ENCODE measurements at regions not wholly inside any gene's neighbourhood (a gene's known extent, or its start where the extent isn't known, plus 50 kb on each side); places are given as distances from the start of the nearest gene placed in this dataset.

- peak; percentile 3 for DNase-seq (ENCODE audit: low read depth)
These were observed 120.2 kb upstream of the XYLT1 start for GRCh38 chr16:17590711-17591654.

DNA sequence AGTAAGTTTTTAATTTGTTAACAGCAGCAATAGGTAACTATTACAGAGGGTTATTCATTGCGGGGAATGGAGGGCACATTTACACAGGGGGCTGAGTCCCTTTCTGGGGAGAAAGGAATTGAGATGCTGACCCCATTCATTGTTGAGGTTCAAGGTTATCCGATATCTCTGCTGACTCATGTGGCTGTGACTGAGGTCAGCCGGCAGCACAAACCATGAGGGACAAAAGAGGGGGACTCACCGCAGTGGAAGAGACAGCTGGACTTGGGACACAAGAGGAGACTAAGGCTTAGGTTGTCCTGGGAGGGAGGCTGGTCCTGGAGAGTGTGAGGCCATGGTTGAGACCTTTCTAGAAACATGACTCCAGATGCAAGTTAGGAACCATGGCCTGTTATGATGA is 119.1 kb upstream of the XYLT1 start:
- DNase-seq (ENCODE audit: low read depth): no peak

GRCh38 chr16:17585449-17586074 is 114.8 kb upstream of the XYLT1 start:
- DNase-seq (ENCODE audit: low read depth): no peak

- DNase-seq (ENCODE audit: low read depth): peak; percentile 37
These were observed 108.5 kb upstream of the XYLT1 start for GRCh38 chr16:17578981-17579874.

- no peak for DNase-seq (ENCODE audit: low read depth)
These were observed 103.5 kb upstream of the XYLT1 start for GRCh38 chr16:17574256-17574655.

DNA sequence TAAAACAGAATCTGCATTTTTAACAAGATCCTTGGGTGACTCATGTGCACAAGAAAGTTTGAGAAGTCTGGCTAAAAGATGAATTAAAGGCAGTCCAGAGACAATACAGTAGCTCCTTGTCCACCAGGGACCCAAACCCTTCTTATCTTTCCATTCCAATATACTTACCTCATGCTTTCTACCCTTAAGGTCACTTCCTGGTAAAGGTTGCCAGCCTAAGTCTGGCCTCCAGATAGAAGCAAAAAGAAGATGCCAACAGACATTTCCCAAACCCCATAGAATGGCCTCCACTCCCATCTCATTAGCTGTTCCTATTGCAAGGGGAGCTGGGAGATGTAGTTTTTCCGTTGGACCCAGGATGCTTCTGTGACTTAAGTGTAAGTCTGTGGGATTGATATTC is 101.4 kb upstream of the XYLT1 start:
- DNase-seq (ENCODE audit: low read depth): no peak

- no peak for DNase-seq (ENCODE audit: low read depth)
These were observed 100.8 kb upstream of the XYLT1 start for GRCh38 chr16:17571499-17572093.

- no peak for DNase-seq (ENCODE audit: low read depth)
These were observed 97.5 kb upstream of the XYLT1 start for GRCh38 chr16:17568239-17568638.

GRCh38 chr16:17567455-17567854 is 96.7 kb upstream of the XYLT1 start:
- DNase-seq (ENCODE audit: low read depth): no peak

DNA sequence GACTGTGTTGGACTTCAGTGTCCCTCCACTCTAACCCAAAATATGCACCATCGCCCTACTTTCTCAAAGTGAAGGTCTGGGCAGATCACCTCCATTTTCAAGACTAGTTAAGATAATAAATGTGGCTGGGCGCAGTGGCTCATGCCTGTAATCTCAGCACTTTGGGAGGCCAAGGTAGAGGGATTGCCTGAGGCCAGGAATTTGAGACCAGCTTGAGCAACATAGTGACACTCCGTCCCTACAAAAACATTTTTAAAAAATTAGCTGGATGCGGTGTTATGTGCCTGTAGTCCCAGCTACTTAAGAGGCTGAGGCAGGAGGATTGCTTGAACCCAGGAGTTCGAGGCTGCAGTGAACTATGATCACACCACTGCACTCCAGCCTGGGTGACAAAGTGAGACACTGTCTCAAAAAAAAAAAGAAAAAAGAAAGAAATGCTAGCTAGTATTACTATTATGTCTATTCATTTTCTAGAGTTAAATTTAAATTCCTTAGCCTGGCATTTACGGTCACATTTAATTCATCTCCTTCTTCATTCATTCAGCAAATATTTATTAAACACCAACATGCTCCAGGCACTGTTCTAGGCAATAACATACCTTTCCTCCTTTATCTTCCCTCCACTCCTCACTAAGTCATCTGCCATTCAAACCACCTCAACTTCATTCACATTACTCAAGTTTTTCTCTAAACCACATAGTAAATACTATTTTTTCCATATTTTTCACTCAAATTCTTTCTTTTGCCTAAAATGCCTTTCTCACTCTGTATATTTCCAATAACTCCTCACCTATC is 96.1 kb upstream of the XYLT1 start:
- no peak for DNase-seq (ENCODE audit: low read depth)

GRCh38 chr16:17566075-17566474 is 95.3 kb upstream of the XYLT1 start:
- no peak for DNase-seq (ENCODE audit: low read depth)

DNA sequence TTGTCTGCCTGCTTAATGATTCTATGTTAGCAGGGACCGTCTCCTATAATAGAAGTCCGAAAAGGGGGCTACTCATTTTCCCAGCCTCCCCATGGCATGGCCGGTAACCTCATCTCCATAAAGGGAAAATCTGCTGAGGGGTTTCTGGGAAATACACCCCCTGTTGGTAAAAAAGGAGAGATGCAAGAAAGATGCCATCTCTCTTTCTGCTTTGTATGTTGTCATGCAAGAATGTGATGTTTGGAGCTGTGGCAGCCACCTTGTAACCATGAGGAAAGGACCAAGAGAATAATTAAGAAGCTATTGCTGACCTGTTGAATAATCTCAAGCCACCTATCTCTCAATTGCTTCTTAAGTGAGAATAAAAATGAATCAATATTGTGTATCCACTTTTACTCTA is 94.8 kb upstream of the XYLT1 start:
- no peak for DNase-seq (ENCODE audit: low read depth)

GRCh38 chr16:17564856-17565255 is 94.1 kb upstream of the XYLT1 start:
- DNase-seq (ENCODE audit: low read depth): no peak

DNA sequence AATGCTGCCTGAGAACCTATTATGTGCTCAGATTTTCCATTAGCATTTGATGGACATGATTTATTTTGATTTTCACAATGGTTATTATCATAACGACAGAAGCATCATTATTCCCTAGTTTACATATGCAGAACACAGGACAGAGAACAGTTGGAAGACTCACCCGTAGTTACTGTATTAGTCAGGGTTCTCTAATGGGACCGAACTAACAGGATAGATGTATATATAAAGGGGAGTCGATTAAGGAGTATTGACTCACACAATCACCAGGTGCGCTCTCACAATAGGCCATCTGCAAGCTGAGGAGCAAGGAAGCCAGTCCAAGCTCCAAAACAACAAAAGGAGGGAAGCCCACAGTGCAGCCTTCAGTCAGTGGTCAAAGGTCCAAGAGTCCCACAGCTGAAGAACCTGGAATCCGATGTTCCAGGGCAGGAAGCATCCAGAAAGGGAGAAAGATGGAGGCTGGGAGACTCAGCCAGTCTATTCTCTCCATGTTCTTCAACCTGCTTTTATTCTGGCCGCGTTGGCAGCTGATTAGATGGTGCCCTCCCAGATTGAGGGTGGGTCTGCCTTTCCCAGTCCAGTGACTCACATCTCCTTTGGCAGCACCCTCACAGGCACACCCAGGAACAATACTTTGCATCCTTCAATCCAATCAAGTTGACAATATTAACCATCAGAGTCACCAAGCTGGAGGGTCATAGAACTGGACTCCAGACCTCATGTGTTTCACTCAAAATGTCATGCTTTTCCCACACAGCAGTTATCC is 92.7 kb upstream of the XYLT1 start:
- DNase-seq (ENCODE audit: low read depth): no peak

- no peak for DNase-seq (ENCODE audit: low read depth)
These were observed 90.3 kb upstream of the XYLT1 start for GRCh38 chr16:17561056-17561455.

GRCh38 chr16:17560548-17560947 is 89.8 kb upstream of the XYLT1 start:
- no peak for DNase-seq (ENCODE audit: low read depth)

DNA sequence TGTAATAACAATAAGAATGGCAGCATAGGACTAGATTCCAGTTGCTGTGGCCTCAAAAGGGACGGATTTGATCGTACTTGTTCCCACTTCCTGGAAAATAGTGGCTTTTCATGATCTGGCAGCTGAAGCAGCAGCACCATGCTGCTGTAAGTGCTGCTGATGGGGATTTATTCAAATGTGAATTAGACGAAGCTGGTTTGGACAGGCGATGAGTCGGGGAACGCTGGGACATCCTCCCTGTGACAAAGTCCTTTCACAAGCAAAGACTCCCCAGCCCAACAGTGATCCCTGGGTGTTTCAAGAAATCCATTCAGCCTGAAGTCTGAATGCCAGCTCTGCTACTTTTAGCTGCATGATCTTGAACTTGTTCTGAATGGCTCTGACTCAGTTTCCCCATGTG is 88.6 kb upstream of the XYLT1 start:
- DNase-seq (ENCODE audit: low read depth): no peak

- no peak for DNase-seq (ENCODE audit: low read depth)
These were observed 87.2 kb upstream of the XYLT1 start for GRCh38 chr16:17557949-17558348.

DNA sequence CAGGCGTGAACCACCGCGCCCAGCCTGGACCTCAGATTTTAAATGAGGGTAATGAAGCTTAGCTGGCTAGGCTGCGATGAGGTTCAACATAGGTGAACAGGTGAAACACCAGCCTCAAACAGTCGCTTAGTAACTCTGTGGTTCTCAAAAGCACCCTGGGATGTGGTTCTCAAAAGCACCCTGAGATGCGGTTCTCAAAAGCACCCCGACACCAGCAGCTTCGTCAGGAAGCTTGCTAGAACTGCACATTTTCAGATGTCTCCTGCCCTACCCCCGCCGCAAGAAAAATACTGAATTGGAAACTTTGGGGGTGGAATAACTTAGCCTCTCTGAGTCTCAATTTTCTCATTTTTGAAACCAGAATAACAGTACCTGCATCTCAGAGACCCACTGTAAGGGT is 86.7 kb upstream of the XYLT1 start:
- no peak for DNase-seq (ENCODE audit: low read depth)

GRCh38 chr16:17556276-17557052 is 85.7 kb upstream of the XYLT1 start:
- no peak for DNase-seq (ENCODE audit: low read depth)
